ENCODE measurements at regions not wholly inside any gene's neighbourhood (a gene's known extent, or its start where the extent isn't known, plus 50 kb on each side); places are given as distances from the start of the nearest gene placed in this dataset.
"Not testable (repeated sequence)": the region's sequence is repeated elsewhere in the genome, so short reads cannot be mapped to it uniquely, and the experiment has no call there.

DNA sequence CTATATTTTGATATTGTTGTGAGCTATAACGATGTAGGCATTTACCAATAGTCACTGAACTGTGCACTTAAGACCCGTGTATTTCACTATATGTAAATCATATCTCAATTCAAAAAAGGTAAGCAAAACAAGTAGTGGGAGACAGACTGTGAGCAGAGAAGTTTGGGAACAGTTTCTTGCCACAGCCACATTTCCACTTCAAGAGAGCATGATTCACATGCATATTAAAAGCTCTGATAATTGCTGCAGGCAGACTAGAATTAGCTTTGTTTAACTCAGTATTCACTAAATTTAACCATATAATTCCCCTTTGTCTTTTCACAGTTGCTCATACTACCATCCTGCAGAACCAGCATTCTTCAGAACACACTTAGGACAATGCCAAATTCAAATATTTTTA is 168.4 kb upstream of the ZNF385D start (continued):
- TF ChIP-seq, protein P1, sequence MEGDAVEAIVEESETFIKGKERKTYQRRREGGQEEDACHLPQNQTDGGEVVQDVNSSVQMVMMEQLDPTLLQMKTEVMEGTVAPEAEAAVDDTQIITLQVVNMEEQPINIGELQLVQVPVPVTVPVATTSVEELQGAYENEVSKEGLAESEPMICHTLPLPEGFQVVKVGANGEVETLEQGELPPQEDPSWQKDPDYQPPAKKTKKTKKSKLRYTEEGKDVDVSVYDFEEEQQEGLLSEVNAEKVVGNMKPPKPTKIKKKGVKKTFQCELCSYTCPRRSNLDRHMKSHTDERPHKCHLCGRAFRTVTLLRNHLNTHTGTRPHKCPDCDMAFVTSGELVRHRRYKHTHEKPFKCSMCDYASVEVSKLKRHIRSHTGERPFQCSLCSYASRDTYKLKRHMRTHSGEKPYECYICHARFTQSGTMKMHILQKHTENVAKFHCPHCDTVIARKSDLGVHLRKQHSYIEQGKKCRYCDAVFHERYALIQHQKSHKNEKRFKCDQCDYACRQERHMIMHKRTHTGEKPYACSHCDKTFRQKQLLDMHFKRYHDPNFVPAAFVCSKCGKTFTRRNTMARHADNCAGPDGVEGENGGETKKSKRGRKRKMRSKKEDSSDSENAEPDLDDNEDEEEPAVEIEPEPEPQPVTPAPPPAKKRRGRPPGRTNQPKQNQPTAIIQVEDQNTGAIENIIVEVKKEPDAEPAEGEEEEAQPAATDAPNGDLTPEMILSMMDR (tag by site-specific recombination; IDR thresholded peaks at IDR 0.05): no peak
- TF ChIP-seq MEIS1 (CRISPR knock-in tag; IDR thresholded peaks at IDR 0.05; ENCODE audit: borderline replicate concordance): no peak

DNA sequence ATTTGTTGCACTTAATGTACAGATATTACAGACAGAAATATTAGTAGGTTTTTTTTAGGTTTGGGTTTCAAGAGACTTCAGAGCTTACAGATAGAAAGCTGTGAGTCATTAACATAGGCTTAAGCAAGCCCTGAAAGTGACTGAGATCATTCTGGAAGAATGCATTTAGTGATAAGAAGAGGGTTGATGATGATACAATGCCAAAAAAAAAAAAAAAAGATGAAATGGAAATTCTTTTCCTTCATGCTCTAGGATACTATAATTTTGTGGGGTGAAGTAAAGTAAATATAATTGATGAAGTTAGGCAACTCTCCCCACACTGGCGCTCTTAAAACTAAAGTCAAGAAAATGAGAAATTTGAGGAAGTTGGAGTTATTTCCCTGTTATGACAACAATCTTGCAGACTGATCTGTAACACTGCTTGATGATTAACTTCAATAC is 169.4 kb upstream of the ZNF385D start:
- Histone ChIP-seq H3K4me3 (ENCODE audit: low read depth, low read length) (no peak overlapping the region), H3K9me3 (ENCODE audit: control insufficient read depth, insufficient read depth, low read depth, low read length) (no peaks in the 10 kb centered on the region), H3K27ac (ENCODE audit: extremely low read depth, low read depth, low read length) (no peak overlapping the region), H3K4me1 (ENCODE audit: control insufficient read depth, insufficient read depth, low read length) (no peaks in the 10 kb centered on the region), H3K36me3 (ENCODE audit: control insufficient read depth in 2 of 2, insufficient read depth in 1 of 2, low read length in 2 of 2) (no peaks in the 10 kb centered on the region)
- CTCF ChIA-PET: no interaction called here
- POLR2A ChIA-PET: no interaction called here
- TF ChIP-seq SCRT2 (tag by site-specific recombination; IDR thresholded peaks at IDR 0.05) (no peak), ZNF202 (tag by site-specific recombination; IDR thresholded peaks at IDR 0.05; ENCODE audit: borderline replicate concordance) (no peak), ZNF157 (tag by site-specific recombination; IDR thresholded peaks at IDR 0.05) (no peak), ZNF174 (tag by site-specific recombination; IDR thresholded peaks at IDR 0.05) (no peak), ZFP3 (tag by site-specific recombination; IDR thresholded peaks at IDR 0.05; ENCODE audit: low read depth) (no peak), ZNF558 (tag by site-specific recombination; IDR thresholded peaks at IDR 0.05) (no peak), ZNF626 (tag by site-specific recombination; IDR thresholded peaks at IDR 0.05) (no peak), ZIC2 (tag by site-specific recombination; IDR thresholded peaks at IDR 0.05) (no peak), ZNF830 (tag by site-specific recombination; IDR thresholded peaks at IDR 0.05; ENCODE audit: low read depth) (no peak)
- TF ChIP-seq, protein P2, sequence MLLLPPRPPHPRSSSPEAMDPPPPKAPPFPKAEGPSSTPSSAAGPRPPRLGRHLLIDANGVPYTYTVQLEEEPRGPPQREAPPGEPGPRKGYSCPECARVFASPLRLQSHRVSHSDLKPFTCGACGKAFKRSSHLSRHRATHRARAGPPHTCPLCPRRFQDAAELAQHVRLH (tag by site-specific recombination; IDR thresholded peaks at IDR 0.05): no peak
- TF ChIP-seq, protein P1 (tag by site-specific recombination; IDR thresholded peaks at IDR 0.05): no peak
- TF ChIP-seq, protein P3, sequence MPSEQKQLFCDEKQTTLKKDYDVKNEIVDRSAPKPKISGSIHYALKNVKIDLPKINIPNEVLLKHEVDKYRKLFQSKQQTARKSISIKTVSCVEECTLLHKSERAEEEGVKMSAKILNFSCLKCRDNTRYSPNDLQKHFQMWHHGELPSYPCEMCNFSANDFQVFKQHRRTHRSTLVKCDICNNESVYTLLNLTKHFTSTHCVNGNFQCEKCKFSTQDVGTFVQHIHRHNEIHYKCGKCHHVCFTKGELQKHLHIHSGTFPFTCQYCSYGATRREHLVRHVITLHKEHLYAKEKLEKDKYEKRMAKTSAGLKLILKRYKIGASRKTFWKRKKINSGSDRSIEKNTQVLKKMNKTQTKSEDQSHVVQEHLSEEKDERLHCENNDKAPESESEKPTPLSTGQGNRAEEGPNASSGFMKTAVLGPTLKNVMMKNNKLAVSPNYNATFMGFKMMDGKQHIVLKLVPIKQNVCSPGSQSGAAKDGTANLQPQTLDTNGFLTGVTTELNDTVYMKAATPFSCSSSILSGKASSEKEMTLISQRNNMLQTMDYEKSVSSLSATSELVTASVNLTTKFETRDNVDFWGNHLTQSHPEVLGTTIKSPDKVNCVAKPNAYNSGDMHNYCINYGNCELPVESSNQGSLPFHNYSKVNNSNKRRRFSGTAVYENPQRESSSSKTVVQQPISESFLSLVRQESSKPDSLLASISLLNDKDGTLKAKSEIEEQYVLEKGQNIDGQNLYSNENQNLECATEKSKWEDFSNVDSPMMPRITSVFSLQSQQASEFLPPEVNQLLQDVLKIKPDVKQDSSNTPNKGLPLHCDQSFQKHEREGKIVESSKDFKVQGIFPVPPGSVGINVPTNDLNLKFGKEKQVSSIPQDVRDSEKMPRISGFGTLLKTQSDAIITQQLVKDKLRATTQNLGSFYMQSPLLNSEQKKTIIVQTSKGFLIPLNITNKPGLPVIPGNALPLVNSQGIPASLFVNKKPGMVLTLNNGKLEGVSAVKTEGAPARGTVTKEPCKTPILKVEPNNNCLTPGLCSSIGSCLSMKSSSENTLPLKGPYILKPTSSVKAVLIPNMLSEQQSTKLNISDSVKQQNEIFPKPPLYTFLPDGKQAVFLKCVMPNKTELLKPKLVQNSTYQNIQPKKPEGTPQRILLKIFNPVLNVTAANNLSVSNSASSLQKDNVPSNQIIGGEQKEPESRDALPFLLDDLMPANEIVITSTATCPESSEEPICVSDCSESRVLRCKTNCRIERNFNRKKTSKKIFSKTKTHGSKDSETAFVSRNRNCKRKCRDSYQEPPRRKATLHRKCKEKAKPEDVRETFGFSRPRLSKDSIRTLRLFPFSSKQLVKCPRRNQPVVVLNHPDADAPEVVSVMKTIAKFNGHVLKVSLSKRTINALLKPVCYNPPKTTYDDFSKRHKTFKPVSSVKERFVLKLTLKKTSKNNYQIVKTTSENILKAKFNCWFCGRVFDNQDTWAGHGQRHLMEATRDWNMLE (tag by site-specific recombination; conservative IDR thresholded peaks at IDR 0.05; ENCODE audit: low read depth): no peak

DNA sequence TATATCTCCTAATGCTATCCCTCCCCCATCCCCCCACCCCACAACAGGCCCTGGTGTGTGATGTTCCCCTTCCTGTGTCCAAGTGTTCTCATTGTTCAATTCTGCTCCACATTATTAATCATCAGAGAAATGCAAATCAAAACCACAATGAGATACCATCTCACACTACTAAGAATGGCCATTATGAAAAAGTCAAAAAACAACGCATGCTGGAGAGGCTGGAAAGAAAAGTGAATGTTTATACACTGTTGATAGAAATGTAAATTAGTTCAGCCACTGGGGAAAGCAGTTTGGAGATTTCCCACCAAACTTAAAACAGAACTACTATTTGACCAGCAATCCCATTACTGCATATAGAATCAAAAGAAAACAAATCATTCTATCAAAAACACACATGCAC is 172.1 kb upstream of the ZNF385D start:
- not testable (repeated sequence) for H3K4me3 ChIP-seq (ENCODE audit: low read depth, low read length); H3K27ac ChIP-seq (ENCODE audit: extremely low read depth, low read depth, low read length)

More for the DNA sequence above, 172.1 kb upstream of the ZNF385D start:
- H3K4me1 ChIP-seq (ENCODE audit: control insufficient read depth, insufficient read depth, low read length); H3K36me3 ChIP-seq (ENCODE audit: control insufficient read depth in 2 of 2, insufficient read depth in 1 of 2, low read length in 2 of 2); POLR2A ChIA-PET; CTCF ChIA-PET; H3K9me3 ChIP-seq (ENCODE audit: control insufficient read depth, insufficient read depth, low read depth, low read length): not testable (repeated sequence)

Measured in HEK293 (cell line).